Panc1 (cell line): ENCODE measurements at regions not wholly inside any gene's neighbourhood (a gene's known extent, or its start where the extent isn't known, plus 50 kb on each side); places are given as distances from the start of the nearest gene placed in this dataset.

Source experiments
- ATAC-seq: fragments of 200-7000 bp; cut with Tn5 transposase; 2 replicates; pipeline ENCODE4 v1.9.1; 2020; ENCODE audit warnings: mild to moderate bottlenecking, moderate library complexity
- BruUV-seq: library from RNA; stranded (reverse); fragments of 400-500 nt; replicated peaks from 2 replicates; lab custom pipeline; 2021; lab: Mats Ljungman, UMichigan
- CTCF ChIA-PET: fragments of 300-600 bp; sonication (Branson Sonifier 250); formaldehyde crosslinking; loops from one replicate; lab custom pipeline; 2022; ENCODE audit warnings: antibody characterized with exemption; lab: Charles Lee
- POLR2A ChIA-PET: fragments of 300-600 bp; sonication (Branson Sonifier 250); formaldehyde crosslinking; loops from one replicate; lab custom pipeline; 2022; ENCODE audit warnings: antibody characterized with exemption; lab: Charles Lee
- DNase-seq: peaks from one replicate; pipeline ENCODE4 v3.0.0-alpha.2; 2010; ENCODE audit warnings: low read depth, low spot score
- H3K27ac ChIP-seq: 2 replicates; pipeline ENCODE4 v1.5.1; 2011; ENCODE audit warnings: mild to moderate bottlenecking, low read length, inconsistent platforms
- H3K27me3 ChIP-seq: fragments of 200-500 bp; sonication (Bioruptor generic); 2 replicates; pipeline ENCODE4 v1.6.0; 2014; ENCODE audit warnings: low read length, inconsistent platforms; ENCODE audit not compliant: control insufficient read depth, insufficient read depth
- H3K36me3 ChIP-seq: fragments of 200-500 bp; sonication (Bioruptor generic); 2 replicates; pipeline ENCODE4 v1.5.1; 2014; ENCODE audit warnings: inconsistent platforms, mild to moderate bottlenecking, low read length, moderate library complexity; ENCODE audit not compliant: control insufficient read depth, insufficient read depth
- H3K4me1 ChIP-seq: 2 replicates; pipeline ENCODE4 v1.5.1; 2011; ENCODE audit warnings: inconsistent platforms, mild to moderate bottlenecking, low read length, moderate library complexity; ENCODE audit not compliant: control insufficient read depth, insufficient read depth
- H3K4me3 ChIP-seq, 2 experiments: 2 replicates each; pipeline ENCODE4 v1.5.1; 2011 to 2012; ENCODE audit warnings: low read depth in 2 of 2, low read length in 2 of 2, mild to moderate bottlenecking in 2 of 2, inconsistent platforms in 1 of 2, moderate library complexity in 1 of 2
- H3K9me3 ChIP-seq: fragments of 200-500 bp; sonication (Bioruptor generic); 2 replicates; pipeline ENCODE4 v1.5.1; 2014; ENCODE audit warnings: low read depth, mild to moderate bottlenecking, inconsistent platforms, low read length, moderate library complexity; ENCODE audit not compliant: control insufficient read depth, insufficient read depth
- CTCF ChIP-seq: fragments of 450-650 bp; IDR thresholded peaks from 2 replicates; pipeline ENCODE4 v1.5.1; 2017; ENCODE audit warnings: mild to moderate bottlenecking
- POLR2AphosphoS5 ChIP-seq: IDR thresholded peaks from 2 replicates; pipeline ENCODE4 v1.6.1; 2012; ENCODE audit warnings: mild to moderate bottlenecking, low read depth, low read length, moderate library complexity
- REST ChIP-seq, 2 experiments: IDR thresholded peaks; 2 replicates each; pipeline ENCODE4 v1.6.1; 2011 to 2012; ENCODE audit warnings: low read depth in 2 of 2, control low read depth in 1 of 2, low read length in 1 of 2, mild to moderate bottlenecking in 1 of 2, moderate library complexity in 1 of 2; ENCODE audit not compliant: insufficient read depth in 1 of 2
- SIN3A ChIP-seq: IDR thresholded peaks from 2 replicates; pipeline ENCODE4 v1.6.1; 2012; ENCODE audit warnings: low read depth, mild to moderate bottlenecking, low read length, moderate library complexity, borderline replicate concordance; ENCODE audit not compliant: insufficient read depth
- TCF7L2 ChIP-seq: IDR thresholded peaks from 2 replicates; pipeline ENCODE4 v1.6.1; 2011; ENCODE audit warnings: mild to moderate bottlenecking, low read depth, low read length, inconsistent platforms
- in situ Hi-C: cut with HindIII; loops from 2 replicates; pipeline ENCODE4 v1.10.0; 2016; ENCODE audit warnings: low sequenced_read_pairs, low pct_unique_long_range_greater_than_20kb
- intact Hi-C: fragments of 100-400 bp; cut with micrococcal nuclease; formaldehyde crosslinking; loops from one replicate; pipeline ENCODE4 v1.10.0; 2022; ENCODE audit not compliant: unreplicated experiment

- BruUV-seq = no TSS peak
- DNase-seq (no peak), ATAC-seq (no peak)
- CTCF ChIA-PET = no interaction called here
- POLR2A ChIA-PET = no interaction called here
- H3K4me3 ChIP-seq = no peak overlapping the region
- H3K4me1 ChIP-seq = no peaks in the 10 kb centered on the region; the same call in 1 of the 2 replicates
- no peaks in the 10 kb centered on the region for H3K27me3 ChIP-seq
- TF ChIP-seq POLR2AphosphoS5 (no peak), TCF7L2 (no peak)
- in situ Hi-C loops (no loop called here), intact Hi-C loops (no loop called here)
- H3K27ac ChIP-seq = no peak overlapping the region
- H3K9me3 ChIP-seq = no peaks in the 10 kb centered on the region
- H3K36me3 ChIP-seq = no peaks in the 10 kb centered on the region
Measured at GRCh38 chr12:114921781-114922180, 237.8 kb upstream of the TBX3 start.

- Histone ChIP-seq H3K4me1 (no peaks in the 10 kb centered on the region; the same call in 1 of the 2 replicates), H3K9me3 (no peaks in the 10 kb centered on the region), H3K36me3 (no peaks in the 10 kb centered on the region), H3K27ac (no peak overlapping the region), H3K4me3 (no peak overlapping the region), H3K27me3 (no peaks in the 10 kb centered on the region)
- BruUV-seq = no TSS peak
- ATAC-seq = no peak
- intact Hi-C loops = no loop called here
- no peak for TF ChIP-seq SIN3A
- TF ChIP-seq TCF7L2 = no peak
- no peak for TF ChIP-seq CTCF
- TF ChIP-seq POLR2AphosphoS5 = no peak
- TF ChIP-seq REST (IDR thresholded peaks at IDR 0.05; ENCODE audit: insufficient read depth in 1 of 2, low read depth in 2 of 2, low read length in 1 of 2) = no peak
- in situ Hi-C loops = no loop called here
- CTCF ChIA-PET = no interaction called here
- POLR2A ChIA-PET = interaction anchor here (0.6 kb wide), 1 partner anchor 49 kb away, joined by 3 read pairs; no protein-coding TSS in a partner anchor
- no peak for DNase-seq
Measured at GRCh38 chr12:114920771-114921554, 237.0 kb upstream of the TBX3 start.

- no peak for ATAC-seq
- Histone ChIP-seq H3K27me3 (no peaks in the 10 kb centered on the region), H3K4me1 (no peaks in the 10 kb centered on the region; the same call in 1 of the 2 replicates), H3K9me3 (no peaks in the 10 kb centered on the region), H3K36me3 (no peaks in the 10 kb centered on the region), H3K4me3 (no peak overlapping the region), H3K27ac (no peak overlapping the region)
- peak; percentile 57; the same call in 1 of the 2 replicates for TF ChIP-seq TCF7L2
- TF ChIP-seq SIN3A = no peak
- ChIA-PET CTCF (no interaction called here), POLR2A (no interaction called here)
- intact Hi-C loops (no loop called here), in situ Hi-C loops (no loop called here)
- DNase-seq = no peak
- no TSS peak for BruUV-seq
Measured at GRCh38 chr12:114919479-114919878, 235.5 kb upstream of the TBX3 start.
